Aorta (tissue), 5 donors: ENCODE measurements at regions not wholly inside any gene's neighbourhood (a gene's known extent, or its start where the extent isn't known, plus 50 kb on each side); places are given as distances from the start of the nearest gene placed in this dataset.
"Not testable (repeated sequence)": the region's sequence is repeated elsewhere in the genome, so short reads cannot be mapped to it uniquely, and the experiment has no call there.

Source experiments
- ATAC-seq: fragments of 200-7000 bp; cut with Tn5 transposase; one replicate; pipeline ENCODE4 v1.9.1; 2022; ENCODE audit warnings: moderate library complexity; ENCODE audit not compliant: low FRiP score
- DNase-seq, 2 donors: peaks; one replicate each; pipeline ENCODE4 v3.0.0-alpha.2; 2020
- H3K27ac ChIP-seq, 2 donors: one replicate each; pipeline ENCODE4 v1.5.1; 2013; ENCODE audit warnings: low read length in 2 of 2, mild to moderate bottlenecking in 2 of 2, moderate library complexity in 2 of 2, control low read depth in 1 of 2, inconsistent platforms in 1 of 2, low read depth in 1 of 2
- H3K27me3 ChIP-seq, 2 donors: one replicate each; pipeline ENCODE4 v1.6.1; 2013; ENCODE audit warnings: control low read depth in 1 of 2, low read length in 1 of 2, mild to moderate bottlenecking in 1 of 2, moderate library complexity in 1 of 2; ENCODE audit not compliant: insufficient read depth in 2 of 2, control insufficient read depth in 1 of 2
- H3K36me3 ChIP-seq, 2 donors: one replicate each; pipeline ENCODE4 v1.6.1; 2013; ENCODE audit warnings: control low read depth in 1 of 2, low read length in 1 of 2, mild to moderate bottlenecking in 1 of 2; ENCODE audit not compliant: insufficient read depth in 2 of 2, control insufficient read depth in 1 of 2
- H3K4me1 ChIP-seq, 2 donors: one replicate each; pipeline ENCODE4 v1.6.1; 2013; ENCODE audit warnings: low read length in 2 of 2, control low read depth in 1 of 2, mild to moderate bottlenecking in 1 of 2, moderate library complexity in 1 of 2; ENCODE audit not compliant: insufficient read depth in 2 of 2, control insufficient read depth in 1 of 2
- H3K4me3 ChIP-seq, 2 donors: one replicate each; pipeline ENCODE4 v1.5.1; 2013; ENCODE audit warnings: low read length in 2 of 2, control low read depth in 1 of 2, mild to moderate bottlenecking in 1 of 2
- H3K9me3 ChIP-seq: one replicate; pipeline ENCODE4 v1.6.1; 2013; ENCODE audit warnings: mild to moderate bottlenecking, low read length; ENCODE audit not compliant: control insufficient read depth
- WGBS, 2 donors: extraction: QIAGEN DNeasy Blood & Tissue Kit; methylation state at CpG; one replicate each; pipeline ENCODE4 v1.1.7; 2013; 5-methylcytosine and 5-hydroxymethylcytosine counted together
- intact Hi-C, 2 donors: fragments of 100-400 bp; cut with DNase I; formaldehyde crosslinking; loops; one replicate each; pipeline versions ENCODE4 v1.14.2 to v1.15.0; 2022
- donor health status: healthy with polysubstance abuse.
- donor health status: Bipolar disorder and iron deficiency.
- donor health status: DM: no; HTN: no; CAD: no.
- donor health status: DM: no; HTN: no; CAD: no.
- donor health status: DM: yes; HTN: yes; CAD: no.

DNA sequence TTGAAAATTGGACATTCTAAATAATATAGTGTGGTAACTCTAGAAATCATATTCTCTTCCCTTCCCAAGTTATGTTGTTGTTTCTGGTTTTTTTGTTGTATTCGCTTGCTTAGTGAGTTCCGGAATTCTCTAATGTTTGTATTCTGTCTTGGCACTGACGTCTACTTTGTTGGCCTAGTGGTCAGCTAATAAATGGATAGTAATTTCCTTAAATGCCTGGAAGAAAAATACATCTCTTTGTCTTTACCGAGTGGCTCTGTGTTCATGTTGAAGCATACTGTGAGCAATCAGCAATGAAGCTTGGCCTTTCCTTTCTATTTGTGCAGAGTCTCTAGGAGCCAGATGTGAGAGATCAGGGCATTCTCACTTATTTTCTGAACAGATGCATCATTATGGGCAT lies 1225.7 kb downstream of the JRKL start:
- no peak overlapping the region for H3K27ac ChIP-seq
- no peak for DNase-seq
- H3K4me3 ChIP-seq = no peak overlapping the region
- 37 to 47% methylated on average over 4 of the region's 4 CpGs for WGBS, 2 donors
- H3K27me3 ChIP-seq = no peaks in the 10 kb centered on the region
- no peaks in the 10 kb centered on the region for H3K9me3 ChIP-seq
- intact Hi-C loops = no loop called here
- no peaks in the 10 kb centered on the region for H3K4me1 ChIP-seq
- no peak for ATAC-seq
- H3K36me3 ChIP-seq = no peaks in the 10 kb centered on the region

DNA sequence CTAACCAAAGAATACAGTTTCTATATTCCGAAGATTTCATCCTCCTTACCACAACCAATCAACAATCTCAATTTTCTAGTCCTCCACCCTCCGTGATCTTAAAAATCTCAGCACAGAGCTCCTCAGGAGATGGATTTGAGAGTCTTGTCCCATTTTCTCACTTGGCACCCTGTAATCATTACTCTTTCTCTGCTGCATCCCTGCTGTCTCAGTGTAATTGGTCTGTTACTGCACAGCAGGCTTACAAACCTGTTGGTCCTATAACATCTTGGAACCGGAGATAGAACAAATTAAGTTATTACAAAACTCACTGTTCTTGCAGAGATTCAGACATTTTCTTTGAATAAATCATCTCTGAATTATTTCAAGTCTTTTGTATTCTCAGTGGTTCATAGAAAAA lies 1227.2 kb downstream of the JRKL start:
- Histone ChIP-seq H3K9me3 (no peaks in the 10 kb centered on the region), H3K27me3 (no peaks in the 10 kb centered on the region), H3K27ac (no peak overlapping the region), H3K36me3 (no peaks in the 10 kb centered on the region), H3K4me3 (no peak overlapping the region), H3K4me1 (no peaks in the 10 kb centered on the region)
- no peak for ATAC-seq
- WGBS, 2 donors = 94% methylated on average over 3 of the region's 3 CpGs
- intact Hi-C loops = no loop called here
- DNase-seq = no peak

DNA sequence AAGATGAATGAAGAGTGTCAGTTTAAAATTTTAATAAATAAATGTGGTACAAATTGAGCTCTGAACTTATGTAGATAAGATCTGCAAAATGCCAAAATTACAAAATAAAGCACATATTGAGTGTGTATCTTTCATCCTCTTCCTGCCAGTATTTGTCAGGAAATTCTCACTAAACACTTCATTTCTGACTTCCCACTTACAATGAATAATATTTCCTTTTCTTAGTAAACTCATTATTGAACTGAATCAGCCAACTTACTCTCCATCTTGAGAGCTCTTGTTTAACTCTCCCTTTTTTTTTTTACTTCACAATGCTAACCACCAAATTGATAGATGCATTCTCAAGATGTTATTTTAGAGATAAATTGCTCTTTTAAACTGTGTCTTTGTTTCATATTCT lies 1230.2 kb downstream of the JRKL start:
- Histone ChIP-seq H3K36me3 (no peaks in the 10 kb centered on the region), H3K4me1 (no peaks in the 10 kb centered on the region), H3K9me3 (no peaks in the 10 kb centered on the region), H3K27ac (no peak overlapping the region), H3K4me3 (no peak overlapping the region), H3K27me3 (no peaks in the 10 kb centered on the region)
- intact Hi-C loops = no loop called here
- DNase-seq (no peak), ATAC-seq (no peak)

DNA sequence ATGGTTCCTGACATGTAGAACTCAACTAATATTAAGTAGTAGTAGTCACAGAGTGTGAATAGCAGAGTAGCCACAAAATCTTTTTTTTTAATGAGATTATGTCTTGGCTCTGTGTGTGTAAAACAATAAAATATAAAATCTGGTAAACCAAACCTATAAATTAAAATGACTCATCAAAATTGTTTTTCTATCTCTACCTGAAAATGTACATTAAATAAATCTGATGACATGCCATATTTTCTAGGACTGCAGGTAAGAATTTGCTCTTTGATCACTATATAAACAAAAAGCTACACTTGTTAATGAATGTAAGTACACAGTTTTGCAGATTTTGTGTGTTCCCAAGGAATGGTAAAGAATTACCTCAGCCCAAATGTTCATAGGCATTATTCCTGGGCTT lies 1231.5 kb downstream of the JRKL start:
- Histone ChIP-seq H3K36me3 (no peaks in the 10 kb centered on the region), H3K4me1 (no peaks in the 10 kb centered on the region), H3K27ac (no peak overlapping the region), H3K27me3 (no peaks in the 10 kb centered on the region), H3K4me3 (no peak overlapping the region), H3K9me3 (no peaks in the 10 kb centered on the region)
- DNase-seq = no peak
- ATAC-seq = no peak
- intact Hi-C loops = no loop called here

DNA sequence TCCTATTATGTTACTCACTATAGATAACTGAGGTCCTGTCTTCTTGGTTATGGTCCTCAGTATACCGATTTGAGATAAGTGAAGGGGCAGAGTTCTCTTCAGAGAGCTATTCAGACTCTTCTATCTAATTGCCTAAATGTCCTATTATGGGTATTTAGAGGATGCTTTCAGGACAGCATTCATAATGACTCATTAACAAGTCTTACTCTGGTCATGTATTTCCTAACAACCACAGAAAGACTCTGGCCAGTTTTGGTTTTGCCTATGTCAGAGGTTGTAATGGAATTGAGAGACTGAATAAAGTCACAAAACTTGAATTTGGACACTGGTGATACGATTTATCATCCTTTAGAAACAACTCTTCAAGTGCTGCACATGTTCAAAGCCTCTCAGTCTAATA lies 1233.0 kb downstream of the JRKL start:
- intact Hi-C loops = no loop called here
- Histone ChIP-seq H3K36me3 (no peaks in the 10 kb centered on the region), H3K9me3 (no peaks in the 10 kb centered on the region), H3K4me3 (no peak overlapping the region), H3K27ac (no peak overlapping the region), H3K27me3 (no peaks in the 10 kb centered on the region), H3K4me1 (no peaks in the 10 kb centered on the region)
- 86% methylated on average over 2 of the region's 2 CpGs for WGBS, 2 donors
- DNase-seq = no peak
- no peak for ATAC-seq

DNA sequence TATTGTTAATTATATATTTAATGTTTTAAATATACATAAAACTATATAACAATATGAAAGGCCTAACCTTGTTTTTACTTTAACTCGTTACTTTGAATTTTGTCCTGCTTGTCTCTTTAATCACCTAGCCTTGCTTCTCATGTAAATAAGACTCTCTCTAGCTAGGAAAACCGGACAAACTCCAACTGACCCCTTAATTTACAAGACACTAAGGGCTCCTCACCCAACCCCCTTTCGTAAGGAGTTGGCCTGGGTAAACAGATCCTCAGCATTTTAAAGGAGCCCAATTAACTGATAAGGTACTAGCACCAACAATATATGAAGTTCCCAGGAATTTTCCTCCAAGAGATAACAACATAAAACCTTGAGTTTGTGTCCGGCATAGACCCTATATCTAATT lies 1246.9 kb downstream of the JRKL start:
- H3K36me3 ChIP-seq, H3K4me3 ChIP-seq, H3K9me3 ChIP-seq, intact Hi-C loops, H3K27me3 ChIP-seq, DNase-seq, ATAC-seq, H3K27ac ChIP-seq, H3K4me1 ChIP-seq: not testable (repeated sequence)
- WGBS, 2 donors = 74 to 78% methylated on average over 4 of the region's 4 CpGs

DNA sequence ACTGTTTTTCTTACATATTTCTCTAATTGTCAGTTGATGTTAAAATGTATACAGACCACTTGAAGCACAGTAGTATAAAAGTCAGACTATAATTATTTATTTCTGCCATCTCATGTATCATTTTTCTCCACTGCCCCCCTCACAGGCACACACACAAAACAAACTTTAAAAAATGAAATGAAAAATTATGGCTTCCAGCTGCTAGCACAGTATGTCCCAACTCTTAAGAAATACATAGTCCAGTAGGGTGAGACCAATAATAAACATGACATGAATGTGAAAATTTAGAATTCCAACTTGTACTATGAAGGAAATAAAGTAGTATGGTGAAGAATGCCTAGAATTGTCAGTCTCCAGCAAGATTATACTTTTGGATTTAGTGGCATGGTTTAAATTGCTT lies 1247.9 kb downstream of the JRKL start:
- ATAC-seq (no peak), DNase-seq (no peak)
- H3K27ac ChIP-seq = no peak overlapping the region
- intact Hi-C loops = no loop called here
- H3K9me3 ChIP-seq = no peaks in the 10 kb centered on the region
- no peak overlapping the region for H3K4me3 ChIP-seq
- no peaks in the 10 kb centered on the region for H3K36me3 ChIP-seq
- no peaks in the 10 kb centered on the region for H3K27me3 ChIP-seq
- H3K4me1 ChIP-seq = no peaks in the 10 kb centered on the region

DNA sequence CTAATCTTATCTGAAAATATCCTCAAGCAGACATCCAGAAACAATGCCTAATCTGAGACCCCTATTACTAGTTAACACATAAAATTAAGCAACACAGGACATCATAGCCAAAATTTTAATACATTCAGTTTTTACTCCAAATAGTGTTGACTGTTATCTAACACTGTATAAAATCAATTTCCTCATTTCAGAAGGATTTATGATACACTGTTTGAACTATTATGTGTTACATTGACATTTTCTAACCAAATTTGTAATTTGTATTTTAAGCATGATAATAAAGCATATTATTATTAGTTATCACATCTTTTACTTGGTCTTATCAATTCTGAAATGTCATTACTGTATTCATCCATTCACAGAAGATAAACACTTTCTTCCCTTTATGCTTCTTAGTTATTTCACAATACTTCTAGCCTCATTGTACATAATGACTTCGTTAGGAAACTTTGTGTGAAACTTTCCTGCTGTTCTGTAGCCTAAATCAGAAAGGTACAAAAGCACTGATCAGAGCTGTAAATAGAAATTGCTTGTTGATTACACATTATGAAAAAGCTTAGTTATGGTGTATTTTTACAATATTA lies 1248.9 kb downstream of the JRKL start:
- intact Hi-C loops = no loop called here
- Histone ChIP-seq H3K27me3 (no peaks in the 10 kb centered on the region), H3K4me1 (no peaks in the 10 kb centered on the region), H3K36me3 (no peaks in the 10 kb centered on the region), H3K9me3 (no peaks in the 10 kb centered on the region), H3K4me3 (no peak overlapping the region), H3K27ac (no peak overlapping the region)
- DNase-seq (no peak), ATAC-seq (no peak)
- 66 to 92% methylated on average over 1 of the region's 1 CpG for WGBS, 2 donors

DNA sequence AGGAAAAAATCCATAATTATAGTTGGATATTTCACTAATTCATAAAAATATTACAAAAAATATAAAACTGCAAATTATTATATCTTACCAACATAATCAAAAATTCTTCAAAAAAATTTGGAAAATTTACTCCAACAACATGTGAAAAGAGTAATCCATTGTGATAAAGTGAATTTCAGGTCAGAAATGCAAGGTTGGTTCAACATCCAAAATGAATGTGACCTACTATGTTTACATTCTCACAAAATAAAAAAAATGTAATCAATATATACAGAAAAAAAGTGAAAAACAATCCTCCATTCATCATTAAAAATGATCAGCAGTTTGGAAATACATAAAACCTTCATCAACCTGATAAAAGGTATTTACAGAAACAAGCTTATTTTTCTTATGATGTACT lies 1252.2 kb downstream of the JRKL start:
- Histone ChIP-seq H3K27me3 (no peaks in the 10 kb centered on the region), H3K36me3 (no peaks in the 10 kb centered on the region), H3K4me3 (no peak overlapping the region), H3K4me1 (no peaks in the 10 kb centered on the region), H3K9me3 (no peaks in the 10 kb centered on the region), H3K27ac (no peak overlapping the region)
- DNase-seq = no peak
- intact Hi-C loops = no loop called here
- no peak for ATAC-seq
